Astrocyte (in vitro differentiated cells and primary cell): ENCODE measurements at regions not wholly inside any gene's neighbourhood (a gene's known extent, or its start where the extent isn't known, plus 50 kb on each side); places are given as distances from the start of the nearest gene placed in this dataset.

Experiments used
- CTCF ChIP-seq: IDR thresholded peaks from 2 replicates; pipeline ENCODE4 v1.5.1; 2011; ENCODE audit warnings: low read depth, mild to moderate bottlenecking, inconsistent platforms, low read length, moderate library complexity; ENCODE audit not compliant: insufficient read depth
- EZH2 ChIP-seq: IDR thresholded peaks from 2 replicates; pipeline ENCODE4 v1.6.1; 2012; ENCODE audit warnings: mild to moderate bottlenecking, low read length, inconsistent platforms; ENCODE audit not compliant: insufficient read depth

- TF ChIP-seq CTCF (no peak), EZH2 (no peak)
Observed at GRCh38 chr4:100778431-100778830, 260.6 kb upstream of the EMCN start.
